ENCODE measurements at regions not wholly inside any gene's neighbourhood (a gene's known extent, or its start where the extent isn't known, plus 50 kb on each side); places are given as distances from the start of the nearest gene placed in this dataset.

DNA sequence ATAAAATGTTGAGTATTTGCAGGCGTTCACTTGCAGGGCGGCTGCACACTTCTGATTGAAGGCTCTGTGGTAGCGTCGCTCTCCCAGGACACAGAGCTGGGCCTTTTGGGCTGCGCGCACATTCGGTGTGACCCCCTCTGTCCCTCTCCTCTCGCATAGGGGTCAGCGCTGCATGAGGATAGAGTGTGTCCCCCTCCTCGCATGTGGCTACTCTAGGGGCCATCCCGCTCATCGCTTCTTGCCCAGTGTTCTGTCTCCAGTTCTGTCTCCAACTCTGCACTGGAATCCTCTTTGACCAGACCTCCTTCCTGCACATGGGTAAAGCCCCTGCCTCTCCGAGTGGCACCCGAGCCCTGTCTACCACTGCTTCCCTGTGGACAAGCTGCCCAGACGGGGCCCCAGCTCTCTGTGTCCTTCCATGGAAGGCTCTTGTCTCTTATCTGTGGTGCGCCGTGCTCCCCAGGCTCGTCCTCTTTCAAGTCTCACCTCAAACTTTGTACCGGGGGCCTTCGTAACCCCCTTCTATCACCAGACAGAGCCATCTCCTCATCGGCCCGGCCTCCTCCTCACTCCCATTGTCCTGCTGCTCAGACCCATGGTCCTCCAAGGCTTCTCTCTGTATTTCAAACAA is 278.0 kb upstream of the HDAC4 start:
- no peak overlapping the region for H3K27ac ChIP-seq
- H3K4me1 ChIP-seq, result no peaks in the 10 kb centered on the region
- H3K36me3 ChIP-seq, result no peaks in the 10 kb centered on the region
- no peak for DNase-seq (ENCODE audit: low spot score in 2 of 2)
- no peaks in the 10 kb centered on the region for H3K27me3 ChIP-seq
- peaks cover 0 to 14% (median 0%) of the 10 kb centered on the region in 4 donors for H3K9me3 ChIP-seq
- H3K4me3 ChIP-seq, result no peak overlapping the region
- 94 to 95% methylated on average over 22 of the region's 22 CpGs for WGBS, 2 donors
- TF ChIP-seq EP300 (IDR thresholded peaks at IDR 0.05) (no peak), POLR2A (IDR thresholded peaks at IDR 0.05) (no peak)
- TF ChIP-seq, protein P1, sequence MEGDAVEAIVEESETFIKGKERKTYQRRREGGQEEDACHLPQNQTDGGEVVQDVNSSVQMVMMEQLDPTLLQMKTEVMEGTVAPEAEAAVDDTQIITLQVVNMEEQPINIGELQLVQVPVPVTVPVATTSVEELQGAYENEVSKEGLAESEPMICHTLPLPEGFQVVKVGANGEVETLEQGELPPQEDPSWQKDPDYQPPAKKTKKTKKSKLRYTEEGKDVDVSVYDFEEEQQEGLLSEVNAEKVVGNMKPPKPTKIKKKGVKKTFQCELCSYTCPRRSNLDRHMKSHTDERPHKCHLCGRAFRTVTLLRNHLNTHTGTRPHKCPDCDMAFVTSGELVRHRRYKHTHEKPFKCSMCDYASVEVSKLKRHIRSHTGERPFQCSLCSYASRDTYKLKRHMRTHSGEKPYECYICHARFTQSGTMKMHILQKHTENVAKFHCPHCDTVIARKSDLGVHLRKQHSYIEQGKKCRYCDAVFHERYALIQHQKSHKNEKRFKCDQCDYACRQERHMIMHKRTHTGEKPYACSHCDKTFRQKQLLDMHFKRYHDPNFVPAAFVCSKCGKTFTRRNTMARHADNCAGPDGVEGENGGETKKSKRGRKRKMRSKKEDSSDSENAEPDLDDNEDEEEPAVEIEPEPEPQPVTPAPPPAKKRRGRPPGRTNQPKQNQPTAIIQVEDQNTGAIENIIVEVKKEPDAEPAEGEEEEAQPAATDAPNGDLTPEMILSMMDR (IDR thresholded peaks at IDR 0.05), result no peak

DNA sequence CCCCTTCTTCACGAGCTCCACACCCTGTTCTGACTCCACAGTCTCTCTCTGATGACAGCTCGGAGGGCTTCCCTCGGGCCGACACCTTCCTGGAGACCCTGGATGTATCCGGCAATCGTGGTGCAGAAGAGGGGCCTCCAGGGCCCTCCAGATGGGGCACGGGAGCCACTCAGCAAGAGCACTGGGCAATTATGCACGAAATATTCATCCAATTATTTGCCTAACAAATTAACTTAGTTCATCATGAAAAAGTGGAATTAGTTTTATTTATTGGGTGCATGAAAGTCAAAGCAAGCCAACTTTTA is 277.3 kb upstream of the HDAC4 start:
- Histone ChIP-seq H3K27me3 (no peaks in the 10 kb centered on the region), H3K4me1 (no peaks in the 10 kb centered on the region), H3K9me3 (peaks cover 0 to 14% (median 0%) of the 10 kb centered on the region in 4 donors), H3K27ac (no peak overlapping the region), H3K4me3 (no peak overlapping the region), H3K36me3 (no peaks in the 10 kb centered on the region)
- 84 to 94% methylated on average over 8 of the region's 8 CpGs for WGBS, 2 donors
- DNase-seq (ENCODE audit: low spot score in 2 of 2), result no peak
- TF ChIP-seq EP300 (IDR thresholded peaks at IDR 0.05) (no peak), POLR2A (IDR thresholded peaks at IDR 0.05) (no peak)
- TF ChIP-seq, protein P1 (IDR thresholded peaks at IDR 0.05), result no peak

DNA sequence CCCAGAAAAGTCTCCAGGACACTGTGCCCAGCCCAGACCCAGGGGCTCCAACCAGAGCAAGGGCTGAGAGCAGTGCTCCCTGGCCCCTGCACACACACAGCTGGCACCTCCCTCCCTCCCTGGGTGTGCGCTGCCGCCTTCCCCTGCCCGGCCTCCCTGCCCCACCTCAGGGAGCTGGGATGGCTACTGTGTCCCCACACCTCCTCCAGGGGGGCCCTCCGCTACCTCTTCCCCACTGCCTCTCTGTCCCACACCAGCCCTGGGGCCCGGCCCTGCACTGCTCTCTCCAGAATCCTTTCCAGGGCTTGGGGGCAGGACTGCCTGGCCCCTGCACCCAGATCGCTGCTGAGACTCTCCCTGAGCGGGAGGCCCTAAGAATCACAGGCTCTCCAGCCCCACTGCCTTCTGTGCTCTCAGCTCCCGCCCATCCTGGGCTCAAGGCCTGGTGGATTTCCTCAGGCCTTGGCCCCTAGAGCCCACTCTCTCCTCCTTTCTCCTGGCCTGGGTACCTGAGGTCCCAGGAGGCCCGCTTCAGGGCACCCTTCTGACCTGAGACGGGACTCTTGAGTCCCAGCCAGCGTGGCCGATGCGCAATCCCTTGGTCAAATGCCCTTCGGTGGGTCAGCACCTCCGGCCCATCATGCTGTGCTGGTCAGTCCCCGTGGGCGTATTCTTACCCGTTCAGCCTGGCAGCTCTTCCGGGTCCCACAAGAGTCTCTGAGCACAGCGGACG is 276.8 kb upstream of the HDAC4 start:
- Histone ChIP-seq H3K27me3 (no peaks in the 10 kb centered on the region), H3K36me3 (no peaks in the 10 kb centered on the region), H3K4me3 (no peak overlapping the region), H3K9me3 (peaks cover 0 to 13% (median 0%) of the 10 kb centered on the region in 4 donors), H3K4me1 (no peaks in the 10 kb centered on the region), H3K27ac (no peak overlapping the region)
- DNase-seq (ENCODE audit: low spot score in 2 of 2), result no peak
- WGBS, 2 donors, result 89 to 91% methylated on average over 19 to 21 of the region's 21 CpGs
- TF ChIP-seq, protein P1 (IDR thresholded peaks at IDR 0.05), result no peak
- TF ChIP-seq POLR2A (IDR thresholded peaks at IDR 0.05), result no peak
- TF ChIP-seq EP300 (IDR thresholded peaks at IDR 0.05), result no peak

DNA sequence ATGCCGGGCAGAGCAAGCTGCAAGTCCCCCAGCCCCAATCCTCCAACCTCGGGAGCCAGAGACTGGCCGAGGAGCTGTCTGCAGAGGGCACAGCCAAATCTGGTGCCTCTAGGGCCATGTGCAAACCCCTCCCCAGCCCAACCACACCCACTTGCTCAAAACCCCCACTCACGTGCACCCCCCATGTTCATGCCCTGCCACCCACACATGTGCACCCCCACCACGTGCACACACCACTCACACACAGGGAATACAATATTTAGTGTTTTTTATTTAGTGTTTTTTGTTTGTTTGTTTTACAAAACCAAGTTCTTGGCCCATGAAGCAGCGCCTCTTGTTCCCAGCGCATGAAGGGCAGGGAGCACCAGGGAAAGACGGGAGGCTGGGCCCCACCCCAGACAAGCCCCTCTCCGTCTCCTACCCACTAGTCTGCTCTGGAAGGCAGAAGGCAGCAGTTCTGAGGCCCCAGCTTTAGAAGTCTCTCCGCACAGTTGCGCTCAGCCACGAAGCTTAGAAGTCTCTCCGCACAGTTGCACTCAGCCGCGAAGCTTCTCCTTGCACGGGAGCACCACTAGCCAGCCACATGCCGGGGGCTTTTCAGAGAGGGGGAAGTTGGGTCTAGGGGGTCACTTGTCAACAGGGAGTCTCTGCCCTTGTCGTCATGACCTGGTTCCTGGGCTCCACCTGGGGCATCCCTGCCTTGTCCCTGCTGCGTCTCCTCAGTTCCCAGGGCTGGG is 276.1 kb upstream of the HDAC4 start:
- DNase-seq (ENCODE audit: low spot score in 2 of 2), result no peak
- TF ChIP-seq EP300 (IDR thresholded peaks at IDR 0.05), result no peak
- TF ChIP-seq, protein P1 (IDR thresholded peaks at IDR 0.05), result no peak
- TF ChIP-seq POLR2A (IDR thresholded peaks at IDR 0.05), result no peak
- peaks cover 0 to 5% (median 0%) of the 10 kb centered on the region in 4 donors for H3K9me3 ChIP-seq
- H3K36me3 ChIP-seq, result no peaks in the 10 kb centered on the region
- no peak overlapping the region for H3K4me3 ChIP-seq
- 70 to 72% methylated on average over 17 to 19 of the region's 19 CpGs for WGBS, 2 donors
- no peaks in the 10 kb centered on the region for H3K27me3 ChIP-seq
- no peaks in the 10 kb centered on the region for H3K4me1 ChIP-seq
- H3K27ac ChIP-seq, result no peak overlapping the region

All from tibial nerve (tissue), 4 donors.